Esophagus squamous epithelium (tissue), 5 donors: ENCODE measurements at regions not wholly inside any gene's neighbourhood (a gene's known extent, or its start where the extent isn't known, plus 50 kb on each side); places are given as distances from the start of the nearest gene placed in this dataset.

Experiments
- DNase-seq: peaks from one replicate; lab custom pipeline; 2025; lab: John Stamatoyannopoulos, UW
- H3K27ac ChIP-seq, 4 donors: fragments of 200-600 bp; sonication (generic); one replicate each; pipeline ENCODE4 v1.5.1; 2016 to 2019; ENCODE audit warnings: mild to moderate bottlenecking in 1 of 4
- H3K27me3 ChIP-seq, 4 donors: fragments of 200-600 bp; sonication (generic); 1 replicate in 3 of 4; 2 replicates in 1 of 4; pipeline versions ENCODE4 v1.5.1 to v1.6.0; 2017 to 2021; ENCODE audit warnings: antibody characterized with exemption in 1 of 4
- H3K36me3 ChIP-seq, 3 donors: fragments of 200-600 bp; sonication (generic); one replicate each; pipeline ENCODE4 v1.5.1; 2016 to 2019
- H3K4me1 ChIP-seq, 3 donors: fragments of 200-600 bp; sonication (generic); one replicate each; pipeline ENCODE4 v1.5.1; 2017 to 2019
- H3K4me3 ChIP-seq, 4 donors: fragments of 200-600 bp; sonication (generic); 1 replicate in 3 of 4; 2 replicates in 1 of 4; pipeline ENCODE4 v1.5.1; 2016 to 2019; ENCODE audit warnings: mild to moderate bottlenecking in 2 of 4, moderate library complexity in 1 of 4
- H3K9me3 ChIP-seq, 3 donors: fragments of 200-600 bp; sonication (generic); one replicate each; pipeline ENCODE4 v1.5.1; 2016 to 2019
- POLR2A ChIP-seq, 4 donors: fragments of 450-650 bp; IDR thresholded peaks; one replicate each; pipeline ENCODE4 v1.6.1; 2017; ENCODE audit warnings: antibody characterized with exemption in 4 of 4, mild to moderate bottlenecking in 4 of 4, moderate library complexity in 3 of 4
- WGBS, 2 donors: methylation state at CpG; one replicate each; pipeline ENCODE4 v1.1.5; 2018; 5-methylcytosine and 5-hydroxymethylcytosine counted together
- intact Hi-C: fragments of 100-400 bp; cut with DNase I; formaldehyde crosslinking; loops from one replicate; pipeline ENCODE4 v1.15.0; 2022
- TF ChIP-seq, protein P1 (sequence below), 6 experiments: fragments of 450-650 bp in 4 of 6; fragments of 200-600 bp in 2 of 6; sonication (generic) in 2 of 6; IDR thresholded peaks; one replicate each; pipeline ENCODE4 v1.5.1; 2016 to 2019; ENCODE audit warnings: antibody characterized with exemption in 6 of 6, mild to moderate bottlenecking in 4 of 6, moderate library complexity in 4 of 6
- donor health status: DM: yes; HTN: yes; CAD: no.

DNA sequence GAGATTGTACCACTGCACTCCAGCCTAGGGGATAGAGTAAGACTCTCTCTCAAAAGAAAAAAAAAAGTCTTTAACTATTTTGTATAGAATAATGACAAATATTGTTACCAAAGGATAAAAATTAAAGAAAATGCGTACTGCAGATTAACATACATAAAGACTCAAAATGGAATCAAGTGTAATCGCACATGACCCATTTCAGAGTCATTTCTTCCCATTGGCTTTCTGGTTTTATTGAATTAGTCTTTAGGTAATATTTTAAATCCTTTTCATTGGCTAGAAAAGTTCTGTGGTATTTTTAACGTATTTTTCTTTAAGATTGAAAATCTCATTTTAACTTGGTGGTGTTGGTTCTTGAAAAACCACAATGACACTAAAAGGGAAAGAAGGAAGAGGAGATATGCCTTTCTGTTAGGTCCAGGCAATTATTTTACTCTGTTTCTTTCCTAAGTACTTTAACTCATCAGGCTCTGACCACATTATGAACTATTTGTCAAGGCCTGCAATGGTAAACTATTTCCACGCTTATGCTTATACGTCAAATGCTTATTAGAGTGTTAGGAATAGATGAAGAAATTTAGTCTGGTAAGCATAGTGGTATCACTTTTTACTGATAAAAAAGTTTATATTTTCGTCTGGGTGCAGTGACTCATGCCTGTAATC is 52.3 kb downstream of the PLEKHG1 start:
- Histone ChIP-seq H3K4me1 (no peaks in the 10 kb centered on the region), H3K9me3 (no peaks in the 10 kb centered on the region), H3K4me3 (no peak overlapping the region), H3K27ac (no peak overlapping the region), H3K27me3 (no peaks in the 10 kb centered on the region), H3K36me3 (peaks cover 0 to 8% (median 0%) of the 10 kb centered on the region in 3 donors)
- DNase-seq, result no peak
- intact Hi-C loops, result no loop called here
- no peak for TF ChIP-seq POLR2A (IDR thresholded peaks at IDR 0.05)
- TF ChIP-seq, protein P1, sequence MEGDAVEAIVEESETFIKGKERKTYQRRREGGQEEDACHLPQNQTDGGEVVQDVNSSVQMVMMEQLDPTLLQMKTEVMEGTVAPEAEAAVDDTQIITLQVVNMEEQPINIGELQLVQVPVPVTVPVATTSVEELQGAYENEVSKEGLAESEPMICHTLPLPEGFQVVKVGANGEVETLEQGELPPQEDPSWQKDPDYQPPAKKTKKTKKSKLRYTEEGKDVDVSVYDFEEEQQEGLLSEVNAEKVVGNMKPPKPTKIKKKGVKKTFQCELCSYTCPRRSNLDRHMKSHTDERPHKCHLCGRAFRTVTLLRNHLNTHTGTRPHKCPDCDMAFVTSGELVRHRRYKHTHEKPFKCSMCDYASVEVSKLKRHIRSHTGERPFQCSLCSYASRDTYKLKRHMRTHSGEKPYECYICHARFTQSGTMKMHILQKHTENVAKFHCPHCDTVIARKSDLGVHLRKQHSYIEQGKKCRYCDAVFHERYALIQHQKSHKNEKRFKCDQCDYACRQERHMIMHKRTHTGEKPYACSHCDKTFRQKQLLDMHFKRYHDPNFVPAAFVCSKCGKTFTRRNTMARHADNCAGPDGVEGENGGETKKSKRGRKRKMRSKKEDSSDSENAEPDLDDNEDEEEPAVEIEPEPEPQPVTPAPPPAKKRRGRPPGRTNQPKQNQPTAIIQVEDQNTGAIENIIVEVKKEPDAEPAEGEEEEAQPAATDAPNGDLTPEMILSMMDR (IDR thresholded peaks at IDR 0.05), result no peak
- WGBS, 2 donors, result 76 to 78% methylated on average over 6 of the region's 6 CpGs

DNA sequence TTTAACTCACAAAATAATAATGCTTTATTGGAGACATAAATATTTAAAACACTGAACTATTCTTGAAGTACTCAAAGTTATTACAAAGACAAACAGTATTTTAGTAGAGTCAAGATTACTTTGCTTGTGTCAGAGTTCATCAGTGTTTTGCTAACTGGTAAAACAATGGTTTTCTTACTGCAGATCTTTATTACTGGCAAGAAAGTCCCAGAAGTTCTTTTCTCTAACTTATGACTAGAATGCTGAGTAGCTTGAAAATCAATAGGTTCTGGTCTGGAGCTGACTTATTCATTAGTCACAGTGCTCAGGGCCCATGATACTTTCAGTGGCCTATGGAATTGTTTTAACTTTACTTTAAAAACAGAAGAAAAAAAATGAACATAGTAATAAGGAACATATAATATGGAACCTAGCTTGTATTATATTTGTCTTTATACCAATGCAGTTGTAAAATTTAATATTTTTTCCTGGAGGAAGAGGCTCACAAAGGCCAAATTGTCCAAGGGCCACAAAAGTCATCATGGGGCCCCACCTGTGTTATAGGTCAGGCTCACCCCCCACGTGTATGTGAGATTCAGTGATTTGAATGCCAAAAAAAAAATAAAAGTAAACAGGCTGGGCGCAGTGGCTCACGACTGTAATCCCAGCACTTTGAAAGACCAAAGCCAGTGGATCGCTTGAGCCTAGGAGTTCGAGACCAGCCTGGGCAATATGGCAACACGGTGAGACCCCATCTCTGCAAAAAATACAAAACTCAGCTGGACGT is 53.3 kb downstream of the PLEKHG1 start:
- intact Hi-C loops, result no loop called here
- H3K27me3 ChIP-seq, result no peaks in the 10 kb centered on the region
- no peak overlapping the region for H3K4me3 ChIP-seq
- WGBS, 2 donors, result 84 to 86% methylated on average over 7 of the region's 7 CpGs
- no peak for DNase-seq
- no peaks in the 10 kb centered on the region for H3K4me1 ChIP-seq
- TF ChIP-seq POLR2A (IDR thresholded peaks at IDR 0.05), result no peak
- TF ChIP-seq, protein P1 (IDR thresholded peaks at IDR 0.05), result no peak
- peaks cover 0 to 8% (median 0%) of the 10 kb centered on the region in 3 donors for H3K36me3 ChIP-seq
- no peaks in the 10 kb centered on the region for H3K9me3 ChIP-seq
- no peak overlapping the region for H3K27ac ChIP-seq

DNA sequence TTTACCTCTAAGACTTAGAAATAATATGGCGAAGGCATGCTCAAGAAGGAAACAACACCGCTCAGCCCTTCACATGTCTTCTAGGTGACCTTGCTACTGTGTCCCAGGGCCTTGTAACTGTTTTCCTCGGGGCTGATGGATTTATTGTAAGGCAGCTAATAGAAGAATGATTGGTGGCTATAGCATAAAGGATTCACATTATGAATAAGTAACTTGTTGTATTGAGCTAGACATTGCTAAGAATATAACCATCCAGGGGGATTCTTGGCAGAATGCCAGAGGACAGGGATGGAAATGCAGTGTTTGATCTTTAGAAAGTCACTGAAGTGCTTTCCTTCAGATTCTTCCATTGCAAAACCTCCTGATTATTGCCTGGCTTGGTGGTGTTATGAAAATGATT is 54.9 kb downstream of the PLEKHG1 start:
- no peak for TF ChIP-seq POLR2A (IDR thresholded peaks at IDR 0.05)
- TF ChIP-seq, protein P1 (IDR thresholded peaks at IDR 0.05), result no peak
- no peaks in the 10 kb centered on the region for H3K27me3 ChIP-seq
- intact Hi-C loops, result no loop called here
- H3K27ac ChIP-seq, result no peak overlapping the region
- no peak for DNase-seq
- H3K4me3 ChIP-seq, result no peak overlapping the region
- WGBS, 2 donors, result 100% methylated on average over 2 to 3 of the region's 3 CpGs
- peaks cover 3 to 15% (median 4%) of the 10 kb centered on the region in 3 donors for H3K4me1 ChIP-seq
- H3K36me3 ChIP-seq, result peaks cover 0 to 8% (median 0%) of the 10 kb centered on the region in 3 donors
- H3K9me3 ChIP-seq, result no peaks in the 10 kb centered on the region

DNA sequence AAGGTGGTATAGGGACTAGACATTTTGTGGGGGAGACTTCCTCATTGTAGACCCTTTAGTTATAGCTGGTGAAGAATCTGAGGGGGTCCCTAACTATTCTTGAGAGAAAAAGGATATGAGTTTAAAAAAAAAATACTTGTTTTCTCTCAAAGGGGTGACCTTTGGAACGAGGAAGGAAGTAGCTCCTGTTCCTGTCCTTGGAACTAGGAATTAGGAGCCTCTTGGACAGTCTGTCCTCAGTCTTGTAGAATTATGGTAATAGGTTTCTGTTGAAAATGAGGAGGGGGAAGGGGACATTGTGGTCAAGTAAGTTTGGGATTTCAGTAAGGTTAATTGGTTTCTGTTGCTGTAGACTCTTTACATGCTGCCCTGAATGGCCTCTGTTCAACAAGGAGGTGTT is 56.5 kb downstream of the PLEKHG1 start:
- no peak for DNase-seq
- no peak for TF ChIP-seq POLR2A (IDR thresholded peaks at IDR 0.05)
- TF ChIP-seq, protein P1 (IDR thresholded peaks at IDR 0.05), result no peak
- Histone ChIP-seq H3K27me3 (no peaks in the 10 kb centered on the region), H3K4me3 (no peak overlapping the region), H3K4me1 (peaks cover 3 to 21% (median 7%) of the 10 kb centered on the region in 3 donors), H3K36me3 (peaks cover 0 to 8% (median 0%) of the 10 kb centered on the region in 3 donors), H3K9me3 (no peaks in the 10 kb centered on the region), H3K27ac (no peak overlapping the region)
- 67 to 82% methylated on average over 1 of the region's 1 CpG for WGBS, 2 donors
- intact Hi-C loops, result no loop called here

DNA sequence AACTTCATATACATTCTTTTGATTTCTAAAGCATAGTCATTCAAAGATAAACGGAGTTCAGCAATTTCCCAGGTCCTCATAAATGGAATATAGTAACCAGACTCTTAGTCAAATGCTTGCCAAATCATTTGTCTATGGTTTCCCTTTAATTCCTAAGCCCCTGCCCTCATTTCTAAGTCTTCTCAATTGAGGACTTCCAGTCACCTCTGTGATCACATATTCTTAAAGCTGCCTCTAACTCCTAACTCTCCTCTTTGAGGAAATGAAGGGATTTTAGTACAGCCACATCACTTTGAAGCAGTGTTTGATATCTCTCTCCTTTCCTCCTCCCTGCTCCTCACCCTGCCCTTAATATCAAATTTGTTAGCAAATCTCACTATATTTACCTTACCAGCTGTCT is 58.7 kb downstream of the PLEKHG1 start:
- Histone ChIP-seq H3K27me3 (no peaks in the 10 kb centered on the region), H3K4me1 (peaks cover 3 to 21% (median 7%) of the 10 kb centered on the region in 3 donors), H3K4me3 (no peak overlapping the region), H3K36me3 (peaks cover 0 to 8% (median 0%) of the 10 kb centered on the region in 3 donors), H3K27ac (no peak overlapping the region), H3K9me3 (no peaks in the 10 kb centered on the region)
- intact Hi-C loops, result no loop called here
- 68 to 81% methylated on average over 1 of the region's 1 CpG for WGBS, 2 donors
- TF ChIP-seq, protein P1 (IDR thresholded peaks at IDR 0.05), result no peak
- TF ChIP-seq POLR2A (IDR thresholded peaks at IDR 0.05), result no peak
- no peak for DNase-seq
